GM12865 (cell line): ENCODE measurements at regions not wholly inside any gene's neighbourhood (a gene's known extent, or its start where the extent isn't known, plus 50 kb on each side); places are given as distances from the start of the nearest gene placed in this dataset.

Experiments
- DNase-seq: peaks from one replicate; pipeline ENCODE4 v3.0.0; 2010; ENCODE audit warnings: low read depth
- H3K4me3 ChIP-seq: 2 replicates; pipeline ENCODE4 v1.5.1; 2011; ENCODE audit warnings: mild to moderate bottlenecking, low read depth, low read length, control low read depth
- TF ChIP-seq, protein P1 (sequence below): IDR thresholded peaks from 2 replicates; pipeline ENCODE4 v1.5.1; 2011; ENCODE audit warnings: low read length, control low read depth, low read depth, inconsistent platforms; ENCODE audit not compliant: insufficient read depth; ENCODE audit errors: missing control alignments

DNA sequence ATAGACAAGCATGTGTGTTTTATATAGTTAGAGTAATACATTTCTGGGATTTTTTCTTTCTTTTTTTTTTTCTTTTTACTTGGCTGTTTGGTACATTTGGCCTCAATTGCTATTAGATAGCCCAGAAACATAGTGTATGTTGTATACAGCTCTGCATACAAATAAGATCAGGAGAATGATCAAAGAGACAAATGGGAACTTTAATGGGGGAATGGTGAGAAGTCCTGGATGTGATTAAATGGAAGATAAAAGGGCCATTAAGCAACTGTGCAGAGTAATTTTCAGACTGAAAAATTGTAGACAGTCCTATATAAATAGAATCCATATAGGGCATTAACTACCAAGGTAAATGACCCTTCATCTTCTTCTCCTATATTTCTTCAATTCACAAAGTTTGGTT lies 575.6 kb downstream of the EBF1 start:
- TF ChIP-seq, protein P1, sequence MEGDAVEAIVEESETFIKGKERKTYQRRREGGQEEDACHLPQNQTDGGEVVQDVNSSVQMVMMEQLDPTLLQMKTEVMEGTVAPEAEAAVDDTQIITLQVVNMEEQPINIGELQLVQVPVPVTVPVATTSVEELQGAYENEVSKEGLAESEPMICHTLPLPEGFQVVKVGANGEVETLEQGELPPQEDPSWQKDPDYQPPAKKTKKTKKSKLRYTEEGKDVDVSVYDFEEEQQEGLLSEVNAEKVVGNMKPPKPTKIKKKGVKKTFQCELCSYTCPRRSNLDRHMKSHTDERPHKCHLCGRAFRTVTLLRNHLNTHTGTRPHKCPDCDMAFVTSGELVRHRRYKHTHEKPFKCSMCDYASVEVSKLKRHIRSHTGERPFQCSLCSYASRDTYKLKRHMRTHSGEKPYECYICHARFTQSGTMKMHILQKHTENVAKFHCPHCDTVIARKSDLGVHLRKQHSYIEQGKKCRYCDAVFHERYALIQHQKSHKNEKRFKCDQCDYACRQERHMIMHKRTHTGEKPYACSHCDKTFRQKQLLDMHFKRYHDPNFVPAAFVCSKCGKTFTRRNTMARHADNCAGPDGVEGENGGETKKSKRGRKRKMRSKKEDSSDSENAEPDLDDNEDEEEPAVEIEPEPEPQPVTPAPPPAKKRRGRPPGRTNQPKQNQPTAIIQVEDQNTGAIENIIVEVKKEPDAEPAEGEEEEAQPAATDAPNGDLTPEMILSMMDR, result no peak
- no peak overlapping the region for H3K4me3 ChIP-seq
- no peak for DNase-seq

DNA sequence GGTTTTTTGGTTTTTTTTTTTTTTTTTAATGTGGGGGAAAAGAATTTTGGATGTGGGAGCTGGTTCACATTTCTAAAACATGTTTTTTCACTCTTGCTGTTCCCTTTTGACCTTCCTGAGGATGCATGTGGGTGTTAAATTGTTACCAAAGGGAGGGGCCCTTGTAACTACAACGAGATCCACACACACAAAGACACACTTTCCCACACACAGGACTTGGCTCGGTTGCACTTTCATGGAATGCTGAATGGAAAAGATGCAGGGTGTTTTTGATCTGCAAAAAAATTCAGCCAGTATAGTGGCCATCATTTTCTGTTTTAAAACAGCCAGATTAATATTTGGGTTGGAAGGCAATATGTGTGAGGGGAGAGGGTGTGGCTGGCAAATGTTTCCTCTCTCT lies 576.9 kb downstream of the EBF1 start:
- H3K4me3 ChIP-seq, result no peak overlapping the region

DNA sequence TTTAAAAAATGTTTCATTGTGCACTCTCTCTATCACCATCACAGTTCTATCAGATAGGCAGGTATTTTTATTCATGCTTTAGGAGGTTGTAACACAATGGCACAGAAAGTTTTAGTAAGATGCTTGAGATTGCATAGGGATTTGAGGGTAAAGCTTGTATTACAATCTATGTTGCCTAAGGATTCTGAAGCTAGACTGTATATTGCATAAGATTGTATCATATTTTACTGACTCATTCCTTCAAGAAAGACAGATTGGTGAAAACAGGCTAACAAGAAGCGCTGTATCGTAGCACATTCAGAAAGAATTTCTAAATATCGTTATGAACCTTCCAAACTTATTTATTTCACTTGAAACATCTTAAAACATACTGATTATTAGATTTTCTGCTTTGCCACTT lies 577.7 kb downstream of the EBF1 start:
- TF ChIP-seq, protein P1, result no peak
- DNase-seq, result no peak
- no peak overlapping the region for H3K4me3 ChIP-seq

More for the DNA sequence above, 576.9 kb downstream of the EBF1 start:
- DNase-seq, result no peak
- TF ChIP-seq, protein P1, result no peak

DNA sequence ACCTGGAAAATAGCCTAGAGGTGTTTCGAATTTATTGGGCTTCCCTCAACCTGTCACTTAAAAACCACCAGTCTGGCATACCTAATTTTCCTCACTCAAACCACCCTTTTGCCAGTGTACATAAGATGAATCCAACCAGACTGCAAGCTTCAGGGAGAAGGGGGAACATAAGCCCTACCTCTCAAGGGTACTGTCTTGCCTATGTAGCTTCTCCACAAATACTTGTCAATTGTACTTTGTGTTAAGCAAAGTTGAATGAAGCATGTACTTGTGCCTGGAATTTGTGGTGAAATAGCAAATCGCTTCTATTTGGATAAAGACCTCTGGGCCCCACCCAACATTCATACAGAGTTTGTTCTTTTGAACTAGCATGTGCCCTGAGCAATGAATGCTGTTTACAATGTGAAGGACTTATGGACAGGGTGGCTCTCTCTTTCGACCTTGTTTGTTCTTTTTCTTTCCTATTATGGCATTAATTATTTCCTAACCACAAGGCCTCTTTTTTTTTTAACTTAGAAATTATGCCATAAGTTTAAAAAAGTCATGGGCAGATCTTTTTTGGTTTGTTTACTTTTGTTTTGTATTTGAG lies 580.2 kb downstream of the EBF1 start:
- no peak overlapping the region for H3K4me3 ChIP-seq
- DNase-seq, result no peak
- TF ChIP-seq, protein P1, result no peak

DNA sequence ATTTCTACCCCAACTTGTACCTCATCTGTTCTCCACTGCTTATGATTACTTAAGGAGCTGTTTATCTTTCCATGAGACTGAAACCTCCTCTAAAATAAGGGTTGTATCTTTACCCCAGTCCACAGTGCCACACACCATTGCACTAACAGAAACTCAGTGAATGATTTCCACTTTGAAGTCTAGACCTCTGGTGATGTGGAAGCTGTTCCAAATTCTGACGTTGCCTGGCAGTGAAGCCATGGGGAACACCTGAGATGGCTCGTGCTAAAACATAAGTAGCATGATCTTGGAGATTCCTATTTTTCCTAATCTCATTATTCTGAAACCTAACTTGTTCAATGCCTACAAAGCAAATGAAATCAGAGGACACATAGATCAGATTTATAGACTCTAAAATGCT lies 583.2 kb downstream of the EBF1 start:
- TF ChIP-seq, protein P1, result no peak
- no peak for DNase-seq
- no peak overlapping the region for H3K4me3 ChIP-seq

DNA sequence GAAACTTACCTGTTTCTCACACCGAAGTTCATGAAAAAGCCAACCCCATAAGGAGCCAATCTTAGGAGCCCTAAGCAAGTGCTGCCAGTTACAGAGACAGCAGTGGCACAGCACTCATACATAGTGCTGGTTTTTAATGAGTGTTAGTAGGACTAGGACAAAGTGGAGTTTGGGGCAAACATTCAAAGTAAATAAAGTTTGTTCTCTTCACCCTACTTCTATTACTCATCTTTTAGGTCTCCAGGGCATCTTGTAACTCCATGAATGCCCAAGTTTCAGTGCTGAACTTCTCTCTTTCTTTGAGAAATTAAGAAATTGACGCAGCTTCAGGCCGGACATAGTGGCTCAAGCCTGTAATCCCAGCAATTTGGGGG lies 584.7 kb downstream of the EBF1 start:
- TF ChIP-seq, protein P1, result no peak
- H3K4me3 ChIP-seq, result no peak overlapping the region

DNA sequence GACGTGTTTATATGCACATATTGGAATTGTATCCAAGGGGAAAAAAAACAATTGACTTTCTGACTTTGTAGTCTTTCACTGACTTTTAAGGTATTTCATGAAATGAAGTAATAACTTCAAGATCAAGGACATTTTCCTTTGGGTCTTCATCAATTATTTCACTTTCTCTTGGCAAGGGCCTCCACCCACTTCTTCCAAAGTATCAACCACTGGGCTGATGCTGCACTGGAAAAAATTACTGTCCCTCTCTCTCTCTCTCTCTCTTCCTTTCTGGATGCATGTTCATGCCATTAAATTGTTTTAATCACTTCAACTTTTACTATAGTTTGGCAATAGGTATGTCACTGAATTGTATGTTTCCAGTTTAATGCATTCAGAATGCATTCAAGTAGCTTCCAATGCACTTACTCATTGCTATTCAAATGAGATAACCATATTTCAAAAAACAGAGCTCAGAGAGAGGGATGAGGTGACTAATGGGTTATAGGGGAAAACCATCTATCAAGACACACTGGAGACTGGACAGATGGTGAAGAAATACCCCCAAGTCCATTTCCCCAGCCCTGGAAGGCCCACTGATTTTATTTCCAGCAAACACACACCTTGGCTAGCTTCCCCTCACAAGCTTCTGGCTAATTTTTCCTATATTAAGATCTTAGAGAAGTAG lies 585.3 kb downstream of the EBF1 start:
- H3K4me3 ChIP-seq, result no peak overlapping the region
- no peak for DNase-seq
- TF ChIP-seq, protein P1, result no peak

More for the DNA sequence above, 584.7 kb downstream of the EBF1 start:
- no peak for DNase-seq
